ENCODE measurements at regions not wholly inside any gene's neighbourhood (a gene's known extent, or its start where the extent isn't known, plus 50 kb on each side); places are given as distances from the start of the nearest gene placed in this dataset.

- H3K27me3 Mint-ChIP-seq = no peaks in the 10 kb centered on the region
- peaks cover 15% of the 10 kb centered on the region for H3K9me3 Mint-ChIP-seq
- no peaks in the 10 kb centered on the region for H3K4me1 Mint-ChIP-seq
- no peaks in the 10 kb centered on the region for H3K36me3 Mint-ChIP-seq
- no peak overlapping the region for H3K27ac Mint-ChIP-seq
- CTCF ChIA-PET = interaction anchor here (1.1 kb wide), 1 partner anchor 72 kb away, joined by 3 read pairs; no protein-coding TSS in a partner anchor
- H3K4me3 Mint-ChIP-seq = no peak overlapping the region
- no peak for DNase-seq
Observed at GRCh38 chr3:65172209-65172608, 484.4 kb upstream of the ADAMTS9 start.

- CTCF ChIA-PET = no interaction called here
- H3K9me3 Mint-ChIP-seq = peaks cover 14% of the 10 kb centered on the region
- DNase-seq = no peak
- H3K4me1 Mint-ChIP-seq = no peaks in the 10 kb centered on the region
- H3K36me3 Mint-ChIP-seq = no peaks in the 10 kb centered on the region
- no peak overlapping the region for H3K27ac Mint-ChIP-seq
- no peaks in the 10 kb centered on the region for H3K27me3 Mint-ChIP-seq
- no peak overlapping the region for H3K4me3 Mint-ChIP-seq
Observed at GRCh38 chr3:65170390-65171042, 482.7 kb upstream of the ADAMTS9 start.

GRCh38 chr3:65169961-65170360, 482.2 kb upstream of the ADAMTS9 start:
- DNase-seq = no peak
- no peaks in the 10 kb centered on the region for H3K27me3 Mint-ChIP-seq
- no peaks in the 10 kb centered on the region for H3K4me1 Mint-ChIP-seq
- no peak overlapping the region for H3K27ac Mint-ChIP-seq
- CTCF ChIA-PET = no interaction called here
- peaks cover 14% of the 10 kb centered on the region for H3K9me3 Mint-ChIP-seq
- H3K4me3 Mint-ChIP-seq = no peak overlapping the region
- no peaks in the 10 kb centered on the region for H3K36me3 Mint-ChIP-seq

GRCh38 chr3:65168547-65168946, 480.7 kb upstream of the ADAMTS9 start:
- Mint-ChIP-seq H3K27ac (no peak overlapping the region), H3K4me3 (no peak overlapping the region), H3K36me3 (no peaks in the 10 kb centered on the region), H3K4me1 (no peaks in the 10 kb centered on the region), H3K9me3 (peaks cover 4% of the 10 kb centered on the region), H3K27me3 (no peaks in the 10 kb centered on the region)
- CTCF ChIA-PET = no interaction called here
- no peak for DNase-seq

- Mint-ChIP-seq H3K36me3 (no peaks in the 10 kb centered on the region), H3K27me3 (no peaks in the 10 kb centered on the region), H3K27ac (no peak overlapping the region), H3K4me3 (no peak overlapping the region), H3K9me3 (peaks cover 4% of the 10 kb centered on the region), H3K4me1 (no peaks in the 10 kb centered on the region)
- CTCF ChIA-PET = no interaction called here
- DNase-seq = no peak
Observed at GRCh38 chr3:65166531-65166930, 478.7 kb upstream of the ADAMTS9 start.

GRCh38 chr3:65158023-65158422, 470.2 kb upstream of the ADAMTS9 start:
- no peak overlapping the region for H3K27ac Mint-ChIP-seq
- no peaks in the 10 kb centered on the region for H3K4me1 Mint-ChIP-seq
- H3K27me3 Mint-ChIP-seq = no peaks in the 10 kb centered on the region
- peaks cover 3% of the 10 kb centered on the region for H3K9me3 Mint-ChIP-seq
- CTCF ChIA-PET = no interaction called here
- H3K4me3 Mint-ChIP-seq = no peak overlapping the region
- DNase-seq = no peak
- no peaks in the 10 kb centered on the region for H3K36me3 Mint-ChIP-seq

GRCh38 chr3:65153850-65154512, 466.2 kb upstream of the ADAMTS9 start:
- no peaks in the 10 kb centered on the region for H3K27me3 Mint-ChIP-seq
- no peaks in the 10 kb centered on the region for H3K4me1 Mint-ChIP-seq
- H3K36me3 Mint-ChIP-seq = no peaks in the 10 kb centered on the region
- no peak overlapping the region for H3K27ac Mint-ChIP-seq
- H3K9me3 Mint-ChIP-seq = peaks cover 15% of the 10 kb centered on the region
- DNase-seq = no peak
- no peak overlapping the region for H3K4me3 Mint-ChIP-seq
- CTCF ChIA-PET = no interaction called here

- Mint-ChIP-seq H3K4me1 (no peaks in the 10 kb centered on the region), H3K36me3 (no peaks in the 10 kb centered on the region), H3K27ac (no peak overlapping the region), H3K27me3 (no peaks in the 10 kb centered on the region), H3K9me3 (peaks cover 15% of the 10 kb centered on the region), H3K4me3 (no peak overlapping the region)
- CTCF ChIA-PET = no interaction called here
- no peak for DNase-seq
Observed at GRCh38 chr3:65151666-65152065, 463.9 kb upstream of the ADAMTS9 start.

GRCh38 chr3:65149877-65150276, 462.1 kb upstream of the ADAMTS9 start:
- Mint-ChIP-seq H3K4me1 (no peaks in the 10 kb centered on the region), H3K9me3 (peaks cover 11% of the 10 kb centered on the region), H3K27ac (no peak overlapping the region), H3K4me3 (no peak overlapping the region), H3K27me3 (no peaks in the 10 kb centered on the region), H3K36me3 (no peaks in the 10 kb centered on the region)
- CTCF ChIA-PET = no interaction called here
- no peak for DNase-seq

GRCh38 chr3:65148687-65149086, 460.9 kb upstream of the ADAMTS9 start:
- DNase-seq = no peak
- CTCF ChIA-PET = no interaction called here
- Mint-ChIP-seq H3K27me3 (no peaks in the 10 kb centered on the region), H3K4me3 (no peak overlapping the region), H3K36me3 (no peaks in the 10 kb centered on the region), H3K27ac (no peak overlapping the region), H3K9me3 (peaks cover 11% of the 10 kb centered on the region), H3K4me1 (no peaks in the 10 kb centered on the region)

GRCh38 chr3:65146179-65146578, 458.4 kb upstream of the ADAMTS9 start:
- Mint-ChIP-seq H3K9me3 (peaks cover 8% of the 10 kb centered on the region), H3K4me3 (no peak overlapping the region), H3K27ac (no peak overlapping the region), H3K27me3 (no peaks in the 10 kb centered on the region), H3K36me3 (no peaks in the 10 kb centered on the region), H3K4me1 (no peaks in the 10 kb centered on the region)
- no peak for DNase-seq
- CTCF ChIA-PET = no interaction called here

- no peaks in the 10 kb centered on the region for H3K36me3 Mint-ChIP-seq
- H3K9me3 Mint-ChIP-seq = peaks cover 4% of the 10 kb centered on the region
- no peaks in the 10 kb centered on the region for H3K4me1 Mint-ChIP-seq
- H3K27ac Mint-ChIP-seq = no peak overlapping the region
- H3K27me3 Mint-ChIP-seq = no peaks in the 10 kb centered on the region
- CTCF ChIA-PET = no interaction called here
- no peak overlapping the region for H3K4me3 Mint-ChIP-seq
- no peak for DNase-seq
Observed at GRCh38 chr3:65145680-65146079, 457.9 kb upstream of the ADAMTS9 start.

GRCh38 chr3:65144791-65145351, 457.1 kb upstream of the ADAMTS9 start:
- H3K27me3 Mint-ChIP-seq = no peaks in the 10 kb centered on the region
- CTCF ChIA-PET = no interaction called here
- no peak overlapping the region for H3K4me3 Mint-ChIP-seq
- no peak overlapping the region for H3K27ac Mint-ChIP-seq
- peaks cover 4% of the 10 kb centered on the region for H3K9me3 Mint-ChIP-seq
- no peaks in the 10 kb centered on the region for H3K4me1 Mint-ChIP-seq
- no peak for DNase-seq
- H3K36me3 Mint-ChIP-seq = no peaks in the 10 kb centered on the region

GRCh38 chr3:65142456-65142855, 454.7 kb upstream of the ADAMTS9 start:
- no peak overlapping the region for H3K27ac Mint-ChIP-seq
- no peaks in the 10 kb centered on the region for H3K27me3 Mint-ChIP-seq
- no peak overlapping the region for H3K4me3 Mint-ChIP-seq
- H3K36me3 Mint-ChIP-seq = no peaks in the 10 kb centered on the region
- no peak for DNase-seq
- no peaks in the 10 kb centered on the region for H3K4me1 Mint-ChIP-seq
- H3K9me3 Mint-ChIP-seq = peaks cover 2% of the 10 kb centered on the region
- CTCF ChIA-PET = no interaction called here

GRCh38 chr3:65138556-65138955, 450.8 kb upstream of the ADAMTS9 start:
- H3K36me3 Mint-ChIP-seq = no peaks in the 10 kb centered on the region
- CTCF ChIA-PET = no interaction called here

More at GRCh38 chr3:65138556-65138955, 450.8 kb upstream of the ADAMTS9 start:
- H3K4me1 Mint-ChIP-seq = no peaks in the 10 kb centered on the region
- H3K4me3 Mint-ChIP-seq = no peak overlapping the region
- H3K9me3 Mint-ChIP-seq = peaks cover 4% of the 10 kb centered on the region
- DNase-seq = no peak
- H3K27ac Mint-ChIP-seq = no peak overlapping the region
- H3K27me3 Mint-ChIP-seq = no peaks in the 10 kb centered on the region
